ENCODE measurements at regions not wholly inside any gene's neighbourhood (a gene's known extent, or its start where the extent isn't known, plus 50 kb on each side); places are given as distances from the start of the nearest gene placed in this dataset.
A peak's percentile ranks its signal among the peaks of the same experiment; 100 is the strongest.

GRCh38 chr3:72012363-72012762 lies 227.4 kb upstream of the PROK2 start:
- no peak for FAIRE-seq
- Histone ChIP-seq H3K9ac (ENCODE audit: low read length) (no peak overlapping the region), H3K36me3 (ENCODE audit: insufficient read depth, low read length) (no peaks in the 10 kb centered on the region), H4K20me1 (ENCODE audit: insufficient read depth, low read length) (no peaks in the 10 kb centered on the region), H3K27ac (ENCODE audit: low read depth, low read length) (no peak overlapping the region), H3K79me2 (ENCODE audit: insufficient read depth, low read length) (no peaks in the 10 kb centered on the region), H2AFZ (ENCODE audit: low read depth, low read length) (no peak overlapping the region), H3K9me3 (ENCODE audit: insufficient read depth, low read depth, low read length) (no peaks in the 10 kb centered on the region), H3K27me3 (ENCODE audit: insufficient read depth, low read length) (peaks cover 9% of the 10 kb centered on the region), H3K4me2 (ENCODE audit: low read length) (no peak overlapping the region), H3K4me1 (ENCODE audit: insufficient read depth, low read length) (no peaks in the 10 kb centered on the region), H3K4me3 (ENCODE audit: insufficient read depth, low read depth, low read length) (no peak overlapping the region)
- Mint-ChIP-seq H3K9me3 (ENCODE audit: unreplicated experiment) (peaks cover 12% of the 10 kb centered on the region), H3K4me1 (ENCODE audit: low read depth, unreplicated experiment) (peaks cover 17% of the 10 kb centered on the region), H3K36me3 (ENCODE audit: low read depth, unreplicated experiment) (peaks cover 3% of the 10 kb centered on the region), H3K4me3 (ENCODE audit: unreplicated experiment) (no peak overlapping the region), H3K27ac (ENCODE audit: unreplicated experiment) (no peak overlapping the region), H3K27me3 (ENCODE audit: low read depth, unreplicated experiment) (peaks cover 6% of the 10 kb centered on the region)
- TF ChIP-seq CTCF (IDR thresholded peaks at IDR 0.05; ENCODE audit: insufficient read depth, low read depth, low read length) = no peak
- no peak for TF ChIP-seq EZH2 (IDR thresholded peaks at IDR 0.05; ENCODE audit: insufficient read depth, low read length)
- DNase-seq (ENCODE audit: low read depth) = no peak

GRCh38 chr3:72011485-72011884 lies 226.5 kb upstream of the PROK2 start:
- Mint-ChIP-seq H3K36me3 (ENCODE audit: low read depth, unreplicated experiment) (peaks cover 3% of the 10 kb centered on the region), H3K27me3 (ENCODE audit: low read depth, unreplicated experiment) (peaks cover 6% of the 10 kb centered on the region), H3K4me3 (ENCODE audit: unreplicated experiment) (no peak overlapping the region), H3K9me3 (ENCODE audit: unreplicated experiment) (peaks cover 12% of the 10 kb centered on the region), H3K27ac (ENCODE audit: unreplicated experiment) (no peak overlapping the region), H3K4me1 (ENCODE audit: low read depth, unreplicated experiment) (peaks cover 17% of the 10 kb centered on the region)
- Histone ChIP-seq H3K9ac (ENCODE audit: low read length) (no peak overlapping the region), H4K20me1 (ENCODE audit: insufficient read depth, low read length) (no peaks in the 10 kb centered on the region), H3K4me1 (ENCODE audit: insufficient read depth, low read length) (no peaks in the 10 kb centered on the region), H3K4me3 (ENCODE audit: insufficient read depth, low read depth, low read length) (no peak overlapping the region), H3K27me3 (ENCODE audit: insufficient read depth, low read length) (peaks cover 9% of the 10 kb centered on the region), H3K9me3 (ENCODE audit: insufficient read depth, low read depth, low read length) (no peaks in the 10 kb centered on the region), H3K79me2 (ENCODE audit: insufficient read depth, low read length) (no peaks in the 10 kb centered on the region), H3K4me2 (ENCODE audit: low read length) (no peak overlapping the region), H2AFZ (ENCODE audit: low read depth, low read length) (no peak overlapping the region), H3K27ac (ENCODE audit: low read depth, low read length) (no peak overlapping the region), H3K36me3 (ENCODE audit: insufficient read depth, low read length) (no peaks in the 10 kb centered on the region)
- TF ChIP-seq EZH2 (IDR thresholded peaks at IDR 0.05; ENCODE audit: insufficient read depth, low read length) (no peak), CTCF (IDR thresholded peaks at IDR 0.05; ENCODE audit: insufficient read depth, low read depth, low read length) (no peak)
- DNase-seq (ENCODE audit: low read depth) = peak; percentile 88
- FAIRE-seq = peak; percentile 93

- no peaks in the 10 kb centered on the region for H3K79me2 ChIP-seq (ENCODE audit: insufficient read depth, low read length)
- H3K4me1 ChIP-seq (ENCODE audit: insufficient read depth, low read length) = no peaks in the 10 kb centered on the region
- Mint-ChIP-seq H3K4me3 (ENCODE audit: unreplicated experiment) (no peak overlapping the region), H3K36me3 (ENCODE audit: low read depth, unreplicated experiment) (peaks cover under 1% of the 10 kb centered on the region), H3K27ac (ENCODE audit: unreplicated experiment) (no peak overlapping the region), H3K9me3 (ENCODE audit: unreplicated experiment) (peaks cover 12% of the 10 kb centered on the region), H3K27me3 (ENCODE audit: low read depth, unreplicated experiment) (peaks cover 3% of the 10 kb centered on the region), H3K4me1 (ENCODE audit: low read depth, unreplicated experiment) (peaks cover 13% of the 10 kb centered on the region)
- no peaks in the 10 kb centered on the region for H3K36me3 ChIP-seq (ENCODE audit: insufficient read depth, low read length)
- no peaks in the 10 kb centered on the region for H3K9me3 ChIP-seq (ENCODE audit: insufficient read depth, low read depth, low read length)
- DNase-seq (ENCODE audit: low read depth) (no peak), FAIRE-seq (no peak)
- peaks cover 9% of the 10 kb centered on the region for H3K27me3 ChIP-seq (ENCODE audit: insufficient read depth, low read length)
- no peak overlapping the region for H2AFZ ChIP-seq (ENCODE audit: low read depth, low read length)
- TF ChIP-seq EZH2 (IDR thresholded peaks at IDR 0.05; ENCODE audit: insufficient read depth, low read length) (no peak), CTCF (IDR thresholded peaks at IDR 0.05; ENCODE audit: insufficient read depth, low read depth, low read length) (no peak)
- H3K4me3 ChIP-seq (ENCODE audit: insufficient read depth, low read depth, low read length) = no peak overlapping the region
- H3K27ac ChIP-seq (ENCODE audit: low read depth, low read length) = no peak overlapping the region
- H4K20me1 ChIP-seq (ENCODE audit: insufficient read depth, low read length) = no peaks in the 10 kb centered on the region
- H3K4me2 ChIP-seq (ENCODE audit: low read length) = no peak overlapping the region
- H3K9ac ChIP-seq (ENCODE audit: low read length) = no peak overlapping the region
These were observed 225.0 kb upstream of the PROK2 start for GRCh38 chr3:72009851-72010443.

Data from astrocyte (in vitro differentiated cells and primary cell).